Dermis microvascular lymphatic vessel endothelial cell (primary cell): ENCODE measurements at regions not wholly inside any gene's neighbourhood (a gene's known extent, or its start where the extent isn't known, plus 50 kb on each side); places are given as distances from the start of the nearest gene placed in this dataset.
"Not testable (repeated sequence)": the region's sequence is repeated elsewhere in the genome, so short reads cannot be mapped to it uniquely, and the experiment has no call there.

Experiments used
- DNase-seq, 2 donors: peaks; one replicate each; pipeline versions ENCODE4 v3.0.0 to v3.0.0-alpha.2; 2010; ENCODE audit warnings: low read depth in 2 of 2

- no peak for DNase-seq
Measured at GRCh38 chr14:87632796-87633195, 360.2 kb downstream of the GALC start.

DNA sequence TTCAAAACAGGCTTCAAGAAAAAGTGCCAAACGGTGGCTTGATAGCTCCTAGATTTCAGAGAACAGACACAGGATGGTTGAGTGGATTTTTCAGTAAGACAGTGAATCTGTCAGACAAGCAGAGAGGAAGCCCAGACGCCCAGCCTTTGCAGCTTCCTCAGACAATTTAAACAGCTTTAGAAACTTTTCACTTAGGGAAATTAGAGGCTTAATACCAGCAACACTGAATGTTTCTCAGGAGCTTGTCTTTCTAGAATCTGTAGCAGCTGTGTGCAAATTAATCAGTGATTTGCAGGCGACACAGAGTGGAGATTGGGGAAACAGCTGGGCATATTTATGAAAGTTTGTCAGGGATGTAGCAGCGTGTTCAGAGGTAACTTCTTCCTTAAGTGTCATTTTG, 362.1 kb downstream of the GALC start:
- no peak for DNase-seq

- DNase-seq: no peak
Measured at GRCh38 chr14:87629788-87630187, 363.2 kb downstream of the GALC start.

DNA sequence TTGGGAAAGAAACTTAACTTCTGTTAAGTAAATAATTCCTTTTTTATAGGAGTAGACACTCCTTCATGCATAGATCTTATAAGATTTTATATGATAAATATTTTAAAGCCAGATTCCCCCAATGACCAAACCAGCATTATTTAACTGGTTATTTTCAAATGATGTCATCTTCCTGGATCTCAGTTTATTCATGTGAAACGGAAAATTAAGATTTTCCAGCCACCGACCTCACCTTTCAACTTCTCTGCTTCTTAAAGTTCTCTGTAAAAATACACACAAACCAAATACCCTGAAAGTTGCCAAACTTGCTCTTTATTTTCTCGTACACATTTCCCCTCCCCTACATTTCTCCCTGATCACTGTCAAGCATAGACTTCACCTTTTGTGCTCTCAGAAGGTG, 364.2 kb downstream of the GALC start:
- DNase-seq: no peak

DNA sequence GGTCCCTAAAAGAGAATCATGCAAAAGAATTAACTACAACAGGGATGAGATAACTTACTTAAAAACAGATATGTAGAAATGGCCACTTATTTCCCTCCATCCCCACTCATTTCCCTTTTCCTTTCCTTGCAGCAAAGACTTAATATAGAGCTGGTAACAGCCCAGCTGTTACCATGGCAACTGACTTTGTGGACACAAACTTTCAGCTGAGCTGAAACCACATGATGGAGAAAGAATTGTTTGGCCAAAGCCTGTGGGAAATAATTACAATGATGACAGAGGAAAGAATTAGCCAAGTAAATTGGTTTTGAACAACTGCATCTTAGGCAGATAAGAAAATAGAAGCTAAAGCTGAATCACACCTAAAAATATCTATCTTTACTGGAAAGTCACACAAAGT, 364.9 kb downstream of the GALC start:
- no peak for DNase-seq

GRCh38 chr14:87626266-87626665, 366.7 kb downstream of the GALC start:
- no peak for DNase-seq

DNA sequence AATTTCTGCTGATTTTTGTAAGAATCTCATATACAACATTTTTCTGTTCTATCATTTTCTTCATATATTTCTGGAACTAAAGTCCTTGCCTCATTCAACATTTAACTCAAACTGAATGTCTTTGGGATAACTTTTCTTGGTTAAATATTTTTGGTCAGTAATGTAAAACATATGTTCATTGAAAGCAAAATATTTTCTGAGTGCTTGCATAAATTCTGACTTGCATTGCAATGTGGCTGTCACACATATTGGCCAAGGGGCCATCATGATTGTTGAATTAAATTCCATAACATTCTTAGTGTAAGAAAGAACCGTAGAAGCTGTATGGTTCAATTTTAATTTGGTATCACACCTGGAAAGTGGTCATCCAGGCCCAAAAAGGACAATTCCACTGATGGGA, 369.4 kb downstream of the GALC start:
- no peak for DNase-seq

- no peak for DNase-seq
Measured at GRCh38 chr14:87617079-87617478, 375.9 kb downstream of the GALC start.

- DNase-seq: peak in 1 of 2 donors; percentile 27
Measured at GRCh38 chr14:87615822-87616679, 376.9 kb downstream of the GALC start.

GRCh38 chr14:87615047-87615446, 377.9 kb downstream of the GALC start:
- DNase-seq: no peak

DNA sequence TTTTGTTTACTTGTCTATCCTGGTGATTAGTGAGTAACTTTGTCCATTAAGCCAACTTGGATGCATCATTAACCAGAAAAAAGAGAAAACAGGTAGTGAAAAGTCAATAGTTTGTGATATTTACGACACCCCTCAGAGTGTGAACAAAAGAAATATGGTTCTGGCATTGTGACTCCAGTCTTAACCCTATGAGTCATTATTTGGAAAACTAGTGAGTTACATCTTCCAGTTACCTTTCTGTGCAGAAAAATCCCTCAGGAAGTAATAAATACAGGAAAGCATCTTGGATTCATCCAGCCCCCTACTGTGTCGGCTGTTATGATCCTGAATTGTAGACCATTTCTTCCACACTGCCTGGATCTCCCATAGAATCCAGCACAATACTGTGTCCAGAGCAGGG, 379.1 kb downstream of the GALC start:
- no peak for DNase-seq

- not testable (repeated sequence) for DNase-seq
Measured at GRCh38 chr14:87607056-87607455, 385.9 kb downstream of the GALC start.

DNA sequence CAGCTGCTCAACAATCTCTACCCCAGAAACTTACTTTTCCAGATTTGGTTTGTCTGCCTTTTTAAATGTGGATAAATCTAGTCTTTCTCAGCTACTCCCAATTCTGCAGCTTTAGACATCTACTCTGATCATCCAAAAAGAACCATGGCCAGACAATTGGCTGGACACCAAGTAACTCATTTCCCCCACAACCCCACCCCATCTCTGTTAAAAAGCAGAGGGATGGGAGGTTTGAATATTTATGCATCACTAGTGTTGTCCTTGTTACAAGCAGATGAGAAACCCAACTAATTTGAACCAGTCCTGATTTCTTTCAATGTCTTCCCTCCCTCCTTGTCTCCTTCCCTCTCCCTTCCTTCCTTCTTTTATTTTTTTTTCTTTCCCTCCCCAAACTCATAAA, 391.9 kb downstream of the GALC start:
- no peak for DNase-seq

- DNase-seq: no peak
Measured at GRCh38 chr14:87600240-87600639, 392.7 kb downstream of the GALC start.

DNA sequence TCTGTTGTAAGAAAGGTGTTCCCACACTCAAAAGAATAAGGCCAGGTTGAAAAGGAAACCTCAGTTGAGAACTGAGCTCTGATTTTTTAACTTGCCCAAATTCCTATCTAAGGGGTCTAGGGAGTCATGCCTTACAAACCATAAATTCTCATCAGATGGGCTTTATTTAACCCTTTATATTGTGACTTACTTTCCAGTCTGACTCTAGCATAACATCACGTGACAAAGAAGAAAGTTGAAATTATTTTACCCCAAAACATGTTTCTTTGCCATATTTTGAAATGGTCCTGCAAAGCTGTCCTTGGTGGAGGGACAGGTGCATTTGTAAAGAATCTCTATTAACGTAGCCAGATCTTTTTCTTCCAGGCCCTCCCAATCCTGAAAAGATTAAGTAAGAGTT, 411.7 kb downstream of the GALC start:
- no peak for DNase-seq

DNA sequence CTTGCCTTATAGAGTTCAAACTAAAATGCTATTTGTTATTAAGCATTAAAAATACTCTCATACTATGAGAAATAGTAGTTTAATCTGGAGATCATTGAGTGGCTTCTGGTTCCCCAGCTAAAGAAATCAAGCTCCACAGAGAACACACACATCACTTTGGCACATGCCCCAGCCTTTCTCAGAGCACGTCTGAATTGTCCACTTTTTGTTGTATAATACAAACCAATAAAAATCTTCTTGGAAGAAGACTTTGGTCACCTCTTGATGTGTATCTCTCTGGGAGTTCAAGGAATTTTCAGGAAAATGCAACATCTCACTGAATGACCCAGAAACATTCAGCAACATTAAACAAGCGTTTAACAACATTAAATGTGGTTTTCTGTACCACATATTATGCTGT, 413.9 kb downstream of the GALC start:
- no peak for DNase-seq

DNA sequence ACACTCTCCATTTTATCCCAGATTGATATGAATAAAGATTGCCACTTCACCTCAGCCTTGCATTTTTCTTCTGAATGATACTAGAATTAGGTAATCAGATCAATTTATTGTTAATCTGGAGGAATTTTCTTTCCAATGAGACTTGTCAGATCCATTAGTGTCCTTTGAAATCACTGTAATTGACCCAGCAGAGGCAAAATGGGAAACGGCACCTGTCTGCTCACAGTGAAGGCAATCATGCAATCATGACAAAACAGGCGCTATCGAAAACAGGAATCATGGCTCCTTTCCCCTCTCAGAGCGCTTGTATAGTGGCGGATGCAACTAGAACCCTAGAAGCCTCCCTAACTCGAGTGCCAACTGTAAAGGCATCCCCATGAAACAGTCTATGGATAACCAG, 417.6 kb downstream of the GALC start:
- no peak for DNase-seq

- no peak for DNase-seq
Measured at GRCh38 chr14:87573591-87573990, 419.4 kb downstream of the GALC start.

GRCh38 chr14:87567618-87568295, 425.2 kb downstream of the GALC start:
- no peak for DNase-seq

GRCh38 chr14:87566991-87567390, 426.0 kb downstream of the GALC start:
- DNase-seq: no peak

DNA sequence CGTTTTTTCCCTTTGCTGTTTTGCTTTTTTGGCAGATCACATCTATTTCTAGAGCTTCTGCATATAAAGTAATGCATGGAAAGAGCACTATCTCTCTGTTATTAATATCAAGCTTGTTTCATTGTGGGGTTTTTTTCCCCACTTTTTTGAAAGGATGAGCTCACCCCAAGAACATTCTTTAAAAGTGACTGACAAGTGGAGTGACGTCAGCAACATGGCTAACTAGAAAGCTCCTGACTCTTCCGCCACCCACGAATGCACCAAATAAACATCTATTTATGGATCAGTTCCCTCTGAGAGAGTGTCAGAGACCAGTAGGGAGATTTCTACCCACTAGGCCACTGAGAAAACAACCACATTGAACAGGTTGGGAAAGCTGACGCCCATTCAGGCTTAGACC, 445.4 kb downstream of the GALC start:
- DNase-seq: no peak

- no peak for DNase-seq
Measured at GRCh38 chr14:87542288-87542687, 450.7 kb downstream of the GALC start.

DNA sequence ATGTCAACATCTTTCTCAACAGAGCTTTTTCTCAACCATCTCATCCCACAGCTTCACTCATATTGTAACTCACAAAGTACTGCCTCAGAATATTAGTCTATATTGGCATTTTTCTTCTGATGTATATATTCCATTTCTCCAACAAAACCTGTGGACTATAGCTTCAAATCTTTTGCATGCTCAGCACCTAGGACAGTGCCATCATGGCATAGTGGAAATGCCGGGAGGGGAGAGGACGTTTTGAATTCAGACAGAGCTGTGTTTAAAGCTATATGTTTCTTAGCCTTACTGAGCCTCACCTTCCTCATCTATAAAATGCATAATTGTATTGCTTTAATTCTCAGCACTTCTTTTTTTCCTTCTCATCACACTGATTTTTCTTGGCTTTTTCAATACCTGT, 452.6 kb downstream of the GALC start:
- DNase-seq: no peak
